HEK293 (cell line): ENCODE measurements at regions not wholly inside any gene's neighbourhood (a gene's known extent, or its start where the extent isn't known, plus 50 kb on each side); places are given as distances from the start of the nearest gene placed in this dataset.

Experiments used
- ELK4 ChIP-seq: IDR thresholded peaks from 2 replicates; pipeline ENCODE4 v1.6.1; 2011; ENCODE audit warnings: mild to moderate bottlenecking, low read depth, low read length, borderline replicate concordance
- GFI1B ChIP-seq: fragments of 450-650 bp; formaldehyde crosslinking; IDR thresholded peaks from 2 replicates; pipeline ENCODE4 v1.5.1; 2016; ENCODE audit warnings: missing biosample characterization, missing genetic modification characterization
- MYNN ChIP-seq: fragments of 450-650 bp; formaldehyde crosslinking; IDR thresholded peaks from 2 replicates; pipeline ENCODE4 v1.5.1; 2016; ENCODE audit warnings: missing biosample characterization, missing genetic modification characterization, borderline replicate concordance
- PATZ1 ChIP-seq: fragments of 450-650 bp; formaldehyde crosslinking; IDR thresholded peaks from 2 replicates; pipeline ENCODE4 v1.5.1; 2016; ENCODE audit warnings: missing biosample characterization, missing genetic modification characterization
- PRDM2 ChIP-seq: fragments of 450-650 bp; formaldehyde crosslinking; IDR thresholded peaks from 2 replicates; pipeline ENCODE4 v1.5.1; 2016; ENCODE audit warnings: missing biosample characterization, missing genetic modification characterization, borderline replicate concordance
- REST ChIP-seq: fragments of 450-650 bp; formaldehyde crosslinking; IDR thresholded peaks from 2 replicates; pipeline ENCODE4 v1.5.1; 2016; ENCODE audit warnings: missing biosample characterization, missing genetic modification characterization
- SCRT1 ChIP-seq: fragments of 450-650 bp; formaldehyde crosslinking; IDR thresholded peaks from 2 replicates; pipeline ENCODE4 v1.5.1; 2016; ENCODE audit warnings: missing biosample characterization, missing genetic modification characterization, borderline replicate concordance
- SP3 ChIP-seq: fragments of 450-650 bp; formaldehyde crosslinking; IDR thresholded peaks from 2 replicates; pipeline ENCODE4 v1.5.1; 2016; ENCODE audit warnings: missing biosample characterization, missing genetic modification characterization
- ZNF140 ChIP-seq: fragments of 450-650 bp; formaldehyde crosslinking; IDR thresholded peaks from 2 replicates; pipeline ENCODE4 v1.5.1; 2016; ENCODE audit warnings: missing biosample characterization, missing genetic modification characterization
- ZNF169 ChIP-seq: fragments of 450-650 bp; formaldehyde crosslinking; IDR thresholded peaks from 2 replicates; pipeline ENCODE4 v1.5.1; 2016; ENCODE audit warnings: missing biosample characterization, missing genetic modification characterization
- ZNF174 ChIP-seq: fragments of 450-650 bp; formaldehyde crosslinking; IDR thresholded peaks from 2 replicates; pipeline ENCODE4 v1.5.0; 2017; ENCODE audit warnings: missing biosample characterization, mild to moderate bottlenecking, missing genetic modification characterization
- ZNF221 ChIP-seq: fragments of 450-650 bp; formaldehyde crosslinking; IDR thresholded peaks from 2 replicates; pipeline ENCODE4 v1.5.1; 2017; ENCODE audit warnings: missing biosample characterization, missing genetic modification characterization, borderline replicate concordance
- ZNF354C ChIP-seq: fragments of 450-650 bp; formaldehyde crosslinking; IDR thresholded peaks from 2 replicates; pipeline ENCODE4 v1.5.1; 2016; ENCODE audit warnings: missing biosample characterization, missing genetic modification characterization, low read depth, borderline replicate concordance
- ZNF366 ChIP-seq: fragments of 450-650 bp; formaldehyde crosslinking; conservative IDR thresholded peaks from 2 replicates; pipeline ENCODE4 v1.5.1; 2016; ENCODE audit warnings: missing biosample characterization, missing genetic modification characterization
- ZNF423 ChIP-seq: fragments of 450-650 bp; formaldehyde crosslinking; IDR thresholded peaks from 2 replicates; pipeline ENCODE4 v1.5.1; 2016; ENCODE audit warnings: missing biosample characterization, missing genetic modification characterization
- ZNF510 ChIP-seq: fragments of 450-650 bp; formaldehyde crosslinking; IDR thresholded peaks from 2 replicates; pipeline ENCODE4 v1.5.1; 2018; ENCODE audit warnings: mild to moderate bottlenecking, missing genetic modification characterization, missing biosample characterization; ENCODE audit not compliant: insufficient replicate concordance
- ZNF521 ChIP-seq: fragments of 450-650 bp; formaldehyde crosslinking; IDR thresholded peaks from 2 replicates; pipeline ENCODE4 v1.5.1; 2017; ENCODE audit warnings: missing biosample characterization, mild to moderate bottlenecking, missing genetic modification characterization
- ZNF561 ChIP-seq: fragments of 450-650 bp; IDR thresholded peaks from 2 replicates; pipeline ENCODE4 v1.5.1; 2018; ENCODE audit warnings: missing biosample characterization, missing genetic modification characterization, borderline replicate concordance
- ZNF596 ChIP-seq: fragments of 450-650 bp; IDR thresholded peaks from 2 replicates; pipeline ENCODE4 v1.5.0; 2018; ENCODE audit warnings: missing biosample characterization, mild to moderate bottlenecking, missing genetic modification characterization, moderate library complexity
- ZNF621 ChIP-seq: fragments of 450-650 bp; formaldehyde crosslinking; IDR thresholded peaks from 2 replicates; pipeline ENCODE4 v1.5.1; 2017; ENCODE audit warnings: missing biosample characterization, missing genetic modification characterization
- ZNF639 ChIP-seq: fragments of 450-650 bp; formaldehyde crosslinking; IDR thresholded peaks from 2 replicates; pipeline ENCODE4 v1.5.1; 2016; ENCODE audit warnings: missing biosample characterization, missing genetic modification characterization
- ZNF692 ChIP-seq: fragments of 450-650 bp; formaldehyde crosslinking; IDR thresholded peaks from 2 replicates; pipeline ENCODE4 v1.5.1; 2016; ENCODE audit warnings: missing biosample characterization, missing genetic modification characterization
- ZNF747 ChIP-seq: fragments of 450-650 bp; formaldehyde crosslinking; IDR thresholded peaks from 2 replicates; pipeline ENCODE4 v1.5.1; 2016; ENCODE audit warnings: missing biosample characterization, missing genetic modification characterization
- ZNF76 ChIP-seq: fragments of 450-650 bp; formaldehyde crosslinking; IDR thresholded peaks from 2 replicates; pipeline ENCODE4; 2016; ENCODE audit warnings: low read depth, missing biosample characterization, missing genetic modification characterization, borderline replicate concordance
- ZNF843 ChIP-seq: fragments of 450-650 bp; formaldehyde crosslinking; IDR thresholded peaks from 2 replicates; pipeline ENCODE4 v1.5.1; 2016; ENCODE audit warnings: missing biosample characterization, missing genetic modification characterization

- no peak for TF ChIP-seq SP3
- peak; percentile 91 for TF ChIP-seq ZNF561 (tag by site-specific recombination)
- peak; percentile 49; the same call in 1 of the 2 replicates for TF ChIP-seq PATZ1
- TF ChIP-seq ZNF174 (tag by site-specific recombination) = no peak
- TF ChIP-seq ZNF423 (tag by site-specific recombination) = peak; percentile 48; the same call in 1 of the 2 replicates
- peak; percentile 72 for TF ChIP-seq ZNF692 (tag by site-specific recombination)
- TF ChIP-seq ZNF354C (tag by site-specific recombination) = no peak
- no peak for TF ChIP-seq ELK4
- TF ChIP-seq GFI1B = peak; percentile 96
- peak; percentile 92 for TF ChIP-seq ZNF639
- TF ChIP-seq ZNF221 (tag by site-specific recombination) = 0 out of 2 replicates have a peak, but pooled peaks have one; percentile 56
- TF ChIP-seq ZNF521 (tag by site-specific recombination) = no peak
- TF ChIP-seq ZNF366 (tag by site-specific recombination) = peak; percentile 95
- TF ChIP-seq REST = no peak
- TF ChIP-seq ZNF621 (tag by site-specific recombination) = no peak
- peak; percentile 76 for TF ChIP-seq ZNF596 (tag by site-specific recombination)
- no peak for TF ChIP-seq PRDM2 (tag by site-specific recombination)
- TF ChIP-seq ZNF510 (tag by site-specific recombination) = no peak
- TF ChIP-seq SCRT1 (tag by site-specific recombination) = 0 out of 2 replicates have a peak, but pooled peaks have one; percentile 38
- peak; percentile 98 for TF ChIP-seq ZNF843 (tag by site-specific recombination)
- TF ChIP-seq ZNF140 (tag by site-specific recombination) = no peak
- TF ChIP-seq ZNF169 (tag by site-specific recombination) = no peak
- TF ChIP-seq ZNF76 (tag by site-specific recombination) = peak; percentile 62
- no peak for TF ChIP-seq ZNF747 (tag by site-specific recombination)
- peak; percentile 94 for TF ChIP-seq MYNN (tag by site-specific recombination)
Measured at GRCh38 chr5:126000507-126000906, 422.7 kb upstream of the GRAMD2B start (continued).
